GM12892 (cell line): ENCODE measurements at regions not wholly inside any gene's neighbourhood (a gene's known extent, or its start where the extent isn't known, plus 50 kb on each side); places are given as distances from the start of the nearest gene placed in this dataset.

Experiments used
- DNase-seq: peaks from one replicate; pipeline ENCODE4 v3.0.0; 2011; ENCODE audit not compliant: insufficient read length
- FAIRE-seq: peaks from 2 replicates; lab custom pipeline; 2011; peaks lifted over from hg19 to GRCh38; lab: Jason Lieb, UNC
- POLR2A ChIP-seq: IDR thresholded peaks from 2 replicates; pipeline ENCODE4 v1.6.1; 2011; ENCODE audit warnings: low read depth, low read length, control low read depth
- POLR2AphosphoS5 ChIP-seq: IDR thresholded peaks from 2 replicates; pipeline ENCODE4 v1.6.1; 2011; ENCODE audit warnings: low read depth, low read length, control low read depth
- TAF1 ChIP-seq: IDR thresholded peaks from 2 replicates; pipeline ENCODE4 v1.6.1; 2011; ENCODE audit warnings: low read depth, mild to moderate bottlenecking, control low read depth, low read length, borderline replicate concordance

- FAIRE-seq (no peak), DNase-seq (no peak)
- TF ChIP-seq TAF1 (no peak), POLR2A (no peak), POLR2AphosphoS5 (no peak)
Measured at GRCh38 chr1:228913626-228914414, 178.5 kb downstream of the RHOU start.

- FAIRE-seq (no peak), DNase-seq (no peak)
- no peak for TF ChIP-seq POLR2AphosphoS5
Measured at GRCh38 chr1:228914700-228915099, 179.4 kb downstream of the RHOU start.

GRCh38 chr1:228917342-228917741 lies 182.1 kb downstream of the RHOU start:
- FAIRE-seq (no peak), DNase-seq (no peak)
- TF ChIP-seq POLR2AphosphoS5 (no peak), POLR2A (no peak), TAF1 (no peak)

GRCh38 chr1:228917755-228918154 lies 182.5 kb downstream of the RHOU start:
- DNase-seq (no peak), FAIRE-seq (no peak)
- no peak for TF ChIP-seq POLR2A
- no peak for TF ChIP-seq POLR2AphosphoS5
- no peak for TF ChIP-seq TAF1

- DNase-seq (no peak), FAIRE-seq (no peak)
Measured at GRCh38 chr1:228918335-228918734, 183.1 kb downstream of the RHOU start.

GRCh38 chr1:228919914-228920313 lies 184.6 kb downstream of the RHOU start:
- DNase-seq = no peak
- TF ChIP-seq POLR2A (no peak), TAF1 (no peak), POLR2AphosphoS5 (no peak)
- no peak for FAIRE-seq

More at GRCh38 chr1:228918335-228918734, 183.1 kb downstream of the RHOU start:
- no peak for TF ChIP-seq TAF1
- TF ChIP-seq POLR2A = no peak
- TF ChIP-seq POLR2AphosphoS5 = no peak

- no peak for DNase-seq
- TF ChIP-seq POLR2AphosphoS5 = no peak
- TF ChIP-seq POLR2A = no peak
- no peak for TF ChIP-seq TAF1
- FAIRE-seq = no peak
Measured at GRCh38 chr1:228920831-228921230, 185.6 kb downstream of the RHOU start.

GRCh38 chr1:228921481-228921880 lies 186.2 kb downstream of the RHOU start:
- FAIRE-seq = no peak
- DNase-seq = no peak
- TF ChIP-seq POLR2A (no peak), POLR2AphosphoS5 (no peak), TAF1 (no peak)

- FAIRE-seq = no peak
- no peak for DNase-seq
- TF ChIP-seq POLR2AphosphoS5 (no peak), POLR2A (no peak), TAF1 (no peak)
Measured at GRCh38 chr1:228922722-228923376, 187.6 kb downstream of the RHOU start.

GRCh38 chr1:228923973-228924686 lies 188.9 kb downstream of the RHOU start:
- TF ChIP-seq TAF1 (no peak), POLR2AphosphoS5 (no peak), POLR2A (no peak)
- DNase-seq (no peak), FAIRE-seq (no peak)

- DNase-seq = no peak
- no peak for TF ChIP-seq POLR2AphosphoS5
- TF ChIP-seq POLR2A = no peak
- no peak for TF ChIP-seq TAF1
- FAIRE-seq = no peak
Measured at GRCh38 chr1:228925691-228926090, 190.4 kb downstream of the RHOU start.

GRCh38 chr1:228927421-228927820 lies 192.1 kb downstream of the RHOU start:
- DNase-seq (no peak), FAIRE-seq (no peak)
- TF ChIP-seq TAF1 = no peak
- TF ChIP-seq POLR2A = no peak
- no peak for TF ChIP-seq POLR2AphosphoS5
